ENCODE measurements at regions not wholly inside any gene's neighbourhood (a gene's known extent, or its start where the extent isn't known, plus 50 kb on each side); places are given as distances from the start of the nearest gene placed in this dataset.

DNA sequence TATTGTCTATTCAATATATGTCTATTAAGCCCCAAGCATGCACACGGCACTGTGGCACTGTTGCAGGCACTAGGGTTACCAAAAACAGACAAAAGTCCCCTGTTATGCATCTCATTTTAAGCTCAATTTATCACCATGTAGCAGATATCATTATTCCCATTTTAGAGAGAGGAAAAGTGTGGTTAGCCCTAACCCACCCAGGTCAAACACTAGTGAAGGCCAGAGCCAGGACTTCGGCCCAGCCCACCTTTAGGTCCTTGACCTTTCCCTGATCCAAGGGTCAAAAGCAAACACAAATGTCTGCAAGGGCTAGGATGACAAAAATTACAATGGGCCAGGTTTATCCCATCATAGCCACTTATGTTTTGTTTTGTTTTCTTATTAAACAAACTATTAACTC lies 130.3 kb upstream of the NUDT7 start:
- H3K27ac Mint-ChIP-seq (ENCODE audit: unreplicated experiment): no peak overlapping the region
- no peaks in the 10 kb centered on the region for H3K4me1 Mint-ChIP-seq (ENCODE audit: low read depth, unreplicated experiment)
- no peak for DNase-seq
- TF ChIP-seq, protein P1, sequence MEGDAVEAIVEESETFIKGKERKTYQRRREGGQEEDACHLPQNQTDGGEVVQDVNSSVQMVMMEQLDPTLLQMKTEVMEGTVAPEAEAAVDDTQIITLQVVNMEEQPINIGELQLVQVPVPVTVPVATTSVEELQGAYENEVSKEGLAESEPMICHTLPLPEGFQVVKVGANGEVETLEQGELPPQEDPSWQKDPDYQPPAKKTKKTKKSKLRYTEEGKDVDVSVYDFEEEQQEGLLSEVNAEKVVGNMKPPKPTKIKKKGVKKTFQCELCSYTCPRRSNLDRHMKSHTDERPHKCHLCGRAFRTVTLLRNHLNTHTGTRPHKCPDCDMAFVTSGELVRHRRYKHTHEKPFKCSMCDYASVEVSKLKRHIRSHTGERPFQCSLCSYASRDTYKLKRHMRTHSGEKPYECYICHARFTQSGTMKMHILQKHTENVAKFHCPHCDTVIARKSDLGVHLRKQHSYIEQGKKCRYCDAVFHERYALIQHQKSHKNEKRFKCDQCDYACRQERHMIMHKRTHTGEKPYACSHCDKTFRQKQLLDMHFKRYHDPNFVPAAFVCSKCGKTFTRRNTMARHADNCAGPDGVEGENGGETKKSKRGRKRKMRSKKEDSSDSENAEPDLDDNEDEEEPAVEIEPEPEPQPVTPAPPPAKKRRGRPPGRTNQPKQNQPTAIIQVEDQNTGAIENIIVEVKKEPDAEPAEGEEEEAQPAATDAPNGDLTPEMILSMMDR (IDR thresholded peaks at IDR 0.05; ENCODE audit: unreplicated experiment): no peak
- H3K36me3 Mint-ChIP-seq (ENCODE audit: insufficient read depth, unreplicated experiment): no peaks in the 10 kb centered on the region
- no peak overlapping the region for H3K4me3 Mint-ChIP-seq (ENCODE audit: low read depth, unreplicated experiment)
- intact Hi-C loops (cut with micrococcal nuclease; ENCODE audit: unreplicated experiment): no loop called here
- CTCF ChIA-PET: no interaction called here
- H3K27me3 Mint-ChIP-seq (ENCODE audit: unreplicated experiment): peaks cover 64% of the 10 kb centered on the region
- BruUV-seq (replicated peaks): no TSS peak
- no peaks in the 10 kb centered on the region for H3K9me3 Mint-ChIP-seq (ENCODE audit: low read depth, unreplicated experiment)

DNA sequence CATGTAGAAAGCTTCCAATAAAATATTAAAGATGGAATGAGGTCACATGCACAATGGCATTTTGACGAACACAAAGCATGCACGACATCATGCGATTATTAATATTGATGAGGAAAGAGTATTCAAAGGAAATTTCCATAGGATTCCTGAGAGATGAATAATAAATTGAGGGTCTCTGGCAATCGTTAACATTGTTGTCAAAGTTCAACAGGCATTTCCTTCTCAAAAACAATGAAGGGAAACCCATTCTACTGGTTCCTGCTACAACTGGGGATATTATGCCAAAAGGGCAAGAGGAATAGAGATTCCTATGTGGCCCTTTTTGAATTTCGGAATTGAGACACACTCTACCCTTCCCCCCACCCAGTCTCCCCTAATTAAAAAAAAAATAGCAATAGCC lies 128.3 kb upstream of the NUDT7 start:
- Mint-ChIP-seq H3K9me3 (ENCODE audit: low read depth, unreplicated experiment) (no peaks in the 10 kb centered on the region), H3K4me1 (ENCODE audit: low read depth, unreplicated experiment) (no peaks in the 10 kb centered on the region), H3K4me3 (ENCODE audit: low read depth, unreplicated experiment) (no peak overlapping the region), H3K27me3 (ENCODE audit: unreplicated experiment) (peaks cover 64% of the 10 kb centered on the region), H3K27ac (ENCODE audit: unreplicated experiment) (no peak overlapping the region), H3K36me3 (ENCODE audit: insufficient read depth, unreplicated experiment) (no peaks in the 10 kb centered on the region)
- no peak for DNase-seq
- CTCF ChIA-PET: no interaction called here
- intact Hi-C loops (cut with micrococcal nuclease; ENCODE audit: unreplicated experiment): no loop called here
- TF ChIP-seq, protein P1 (IDR thresholded peaks at IDR 0.05; ENCODE audit: unreplicated experiment): no peak
- BruUV-seq (replicated peaks): no TSS peak

DNA sequence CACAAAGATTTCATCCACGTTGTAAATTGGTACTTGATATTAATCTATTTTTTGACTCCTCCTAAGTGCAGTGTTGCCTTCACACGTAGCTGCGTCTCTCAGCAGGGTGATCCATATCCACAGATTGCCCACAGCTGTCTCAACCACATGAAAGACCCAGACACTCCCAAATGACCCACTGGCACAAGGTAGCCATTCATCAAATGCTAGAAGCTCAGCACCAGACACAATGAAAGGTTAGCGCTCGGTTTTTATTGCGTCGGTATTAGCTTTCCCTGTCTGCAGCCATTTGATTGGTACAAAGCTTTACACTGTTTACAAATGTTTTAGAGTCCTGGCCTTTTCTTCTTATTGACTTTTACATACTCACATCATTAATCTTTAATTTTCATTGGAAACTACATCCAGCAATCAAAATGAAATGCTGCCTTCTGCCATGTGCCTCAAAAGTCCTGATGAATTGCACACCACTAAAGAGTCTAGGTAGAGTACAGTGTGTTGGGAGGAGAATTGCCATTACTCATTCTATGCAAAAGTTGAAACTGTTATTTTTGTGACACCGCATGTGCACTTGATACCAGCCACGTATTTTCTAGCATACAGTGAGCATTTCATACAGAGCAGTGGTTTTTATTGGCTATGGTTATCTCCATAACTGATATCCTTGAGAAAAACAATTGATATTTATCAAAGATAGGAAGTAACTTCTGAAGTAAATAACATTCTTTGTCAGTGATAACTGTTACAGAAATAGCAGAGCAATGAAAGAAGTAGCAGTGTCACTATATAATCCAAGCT lies 127.3 kb upstream of the NUDT7 start:
- H3K4me3 Mint-ChIP-seq (ENCODE audit: low read depth, unreplicated experiment): no peak overlapping the region
- TF ChIP-seq, protein P1 (IDR thresholded peaks at IDR 0.05; ENCODE audit: unreplicated experiment): no peak
- CTCF ChIA-PET: interaction anchor here (0.5 kb wide), 1 partner anchor 1932 kb away, joined by 7 read pairs; no protein-coding TSS in a partner anchor
- no peaks in the 10 kb centered on the region for H3K36me3 Mint-ChIP-seq (ENCODE audit: insufficient read depth, unreplicated experiment)
- no peak overlapping the region for H3K27ac Mint-ChIP-seq (ENCODE audit: unreplicated experiment)
- H3K4me1 Mint-ChIP-seq (ENCODE audit: low read depth, unreplicated experiment): no peaks in the 10 kb centered on the region
- no TSS peak for BruUV-seq (replicated peaks)
- H3K27me3 Mint-ChIP-seq (ENCODE audit: unreplicated experiment): peaks cover 66% of the 10 kb centered on the region
- no peaks in the 10 kb centered on the region for H3K9me3 Mint-ChIP-seq (ENCODE audit: low read depth, unreplicated experiment)
- DNase-seq: no peak
- intact Hi-C loops (cut with micrococcal nuclease; ENCODE audit: unreplicated experiment): no loop called here

DNA sequence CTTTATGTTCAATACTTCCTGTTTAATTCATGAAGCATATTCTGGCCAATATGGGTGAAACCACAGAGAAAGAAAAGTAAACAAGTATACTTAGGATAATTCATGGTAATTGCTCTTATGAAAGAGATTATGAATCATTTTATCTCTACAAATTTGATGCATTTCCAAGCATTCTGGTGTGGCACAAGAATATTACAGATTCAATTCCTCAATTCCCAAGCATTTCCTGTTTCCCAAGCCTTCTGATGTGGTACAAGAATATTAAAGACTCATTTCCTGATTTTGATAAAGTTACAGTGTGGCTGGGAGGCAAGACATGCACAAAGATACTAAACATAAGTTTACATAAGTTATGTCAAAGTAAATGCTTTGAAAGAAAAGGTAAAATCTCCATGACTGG lies 126.1 kb upstream of the NUDT7 start:
- no peaks in the 10 kb centered on the region for H3K36me3 Mint-ChIP-seq (ENCODE audit: insufficient read depth, unreplicated experiment)
- H3K27me3 Mint-ChIP-seq (ENCODE audit: unreplicated experiment): peaks cover 66% of the 10 kb centered on the region
- TF ChIP-seq, protein P1 (IDR thresholded peaks at IDR 0.05; ENCODE audit: unreplicated experiment): no peak
- CTCF ChIA-PET: no interaction called here
- no peak overlapping the region for H3K4me3 Mint-ChIP-seq (ENCODE audit: low read depth, unreplicated experiment)
- no peaks in the 10 kb centered on the region for H3K9me3 Mint-ChIP-seq (ENCODE audit: low read depth, unreplicated experiment)
- intact Hi-C loops (cut with micrococcal nuclease; ENCODE audit: unreplicated experiment): no loop called here
- H3K27ac Mint-ChIP-seq (ENCODE audit: unreplicated experiment): no peak overlapping the region
- no TSS peak for BruUV-seq (replicated peaks)
- no peaks in the 10 kb centered on the region for H3K4me1 Mint-ChIP-seq (ENCODE audit: low read depth, unreplicated experiment)
- DNase-seq: no peak
